Adrenal gland (tissue), 9 donors: ENCODE measurements at regions not wholly inside any gene's neighbourhood (a gene's known extent, or its start where the extent isn't known, plus 50 kb on each side); places are given as distances from the start of the nearest gene placed in this dataset.
"Not testable (repeated sequence)": the region's sequence is repeated elsewhere in the genome, so short reads cannot be mapped to it uniquely, and the experiment has no call there.

Experiments used
- DNase-seq, 7 donors: peaks; one replicate each; pipeline ENCODE4 v3.0.0-alpha.2; 2019 to 2020
- H3K27ac ChIP-seq, 5 donors: fragments of 200-600 bp; sonication (generic) in 4 of 5; 1 replicate in 3 of 5; 2 replicates in 2 of 5; pipeline versions ENCODE4 v1.5.1 to v1.8.0; 2016 to 2020; ENCODE audit warnings: mild to moderate bottlenecking in 1 of 5
- H3K27me3 ChIP-seq: fragments of 200-600 bp; 2 replicates; pipeline ENCODE4 v1.8.0; 2021
- H3K36me3 ChIP-seq, 2 donors: fragments of 200-600 bp; replicated peaks in 1 of 2; 1 replicate in 1 of 2; 2 replicates in 1 of 2; pipeline versions ENCODE4 v1.5.1 to v1.8.0; 2018 to 2022
- H3K4me1 ChIP-seq, 2 donors: fragments of 200-600 bp; replicated peaks in 1 of 2; 1 replicate in 1 of 2; 2 replicates in 1 of 2; pipeline versions ENCODE4 v1.5.1 to v1.8.0; 2018 to 2021
- H3K4me3 ChIP-seq, 4 donors: fragments of 200-600 bp; sonication (generic) in 3 of 4; one replicate each; pipeline ENCODE4 v1.5.1; 2016 to 2018
- H3K9me3 ChIP-seq, 3 donors: fragments of 200-600 bp; sonication (generic) in 1 of 3; replicated peaks in 1 of 3; 1 replicate in 2 of 3; 2 replicates in 1 of 3; pipeline versions ENCODE4 v1.5.1 to v1.8.0; 2016 to 2021
- CTCF ChIP-seq, 6 experiments: fragments of 450-650 bp in 4 of 6; fragments of 200-600 bp in 2 of 6; sonication (generic) in 1 of 6; IDR thresholded peaks; 1 replicate in 5 of 6; 2 replicates in 1 of 6; pipeline versions ENCODE4 v1.5.1 to v1.8.0; 2016 to 2021; ENCODE audit warnings: antibody characterized with exemption in 6 of 6, mild to moderate bottlenecking in 2 of 6, moderate library complexity in 1 of 6
- POLR2A ChIP-seq, 2 donors: fragments of 450-650 bp; IDR thresholded peaks; one replicate each; pipeline ENCODE4 v1.6.1; 2017; ENCODE audit warnings: antibody characterized with exemption in 2 of 2, mild to moderate bottlenecking in 2 of 2, moderate library complexity in 1 of 2
- WGBS, 4 donors: extraction: QIAGEN DNeasy Blood & Tissue Kit in 2 of 4; methylation state at CpG; one replicate each; pipeline versions ENCODE4 v1.1.5 to v1.1.7; 2013 to 2017; 5-methylcytosine and 5-hydroxymethylcytosine counted together
- intact Hi-C, 2 donors: fragments of 100-400 bp; cut with DNase I; formaldehyde crosslinking; loops; one replicate each; pipeline versions ENCODE4 v1.14.1 to v1.15.0; 2022 to 2023
- donor health status: healthy with polysubstance abuse.
- donor health status: Bipolar disorder and iron deficiency.
- donor health status: DM: yes; HTN: yes; CAD: no.
- donor health status: DM: no; HTN: no; CAD: no.
- donor health status: DM: no; HTN: no; CAD: no.

- no peak overlapping the region for H3K4me3 ChIP-seq
- no peaks in the 10 kb centered on the region for H3K36me3 ChIP-seq
- H3K27ac ChIP-seq = no peak overlapping the region
- peaks cover 0 to 8% of the 10 kb centered on the region in 2 donors for H3K4me1 ChIP-seq
- TF ChIP-seq CTCF (IDR thresholded peaks at IDR 0.05) = no peak
- no peak for TF ChIP-seq POLR2A (IDR thresholded peaks at IDR 0.05)
- intact Hi-C loops = no loop called here
- no peak for DNase-seq
- H3K27me3 ChIP-seq = no peaks in the 10 kb centered on the region
- WGBS, 4 donors = 68 to 74% (median 71%) methylated on average over 3 of the region's 3 CpGs
- H3K9me3 ChIP-seq = no peaks in the 10 kb centered on the region
Measured at GRCh38 chr17:77836557-77837041, 121.9 kb upstream of the TNRC6C start.

GRCh38 chr17:77837072-77837471 is 121.4 kb upstream of the TNRC6C start:
- intact Hi-C loops, H3K4me1 ChIP-seq, H3K36me3 ChIP-seq, H3K27me3 ChIP-seq, DNase-seq, H3K9me3 ChIP-seq, H3K4me3 ChIP-seq, H3K27ac ChIP-seq: not testable (repeated sequence)
- 94 to 100% (median 97%) methylated on average over 5 of the region's 5 CpGs for WGBS, 4 donors

- TF ChIP-seq POLR2A (IDR thresholded peaks at IDR 0.05) (no peak), CTCF (IDR thresholded peaks at IDR 0.05) (no peak)
- 75 to 97% (median 90%) methylated on average over 5 to 9 of the region's 9 CpGs for WGBS, 4 donors
- Histone ChIP-seq H3K9me3 (no peaks in the 10 kb centered on the region), H3K27ac (no peak overlapping the region), H3K4me3 (no peak overlapping the region), H3K27me3 (no peaks in the 10 kb centered on the region), H3K36me3 (no peaks in the 10 kb centered on the region), H3K4me1 (peaks cover 0 to 8% of the 10 kb centered on the region in 2 donors)
- no peak for DNase-seq
- intact Hi-C loops = no loop called here
Measured at GRCh38 chr17:77837917-77838316, 120.6 kb upstream of the TNRC6C start.

GRCh38 chr17:77838748-77839697 is 119.5 kb upstream of the TNRC6C start:
- Histone ChIP-seq H3K27me3 (no peaks in the 10 kb centered on the region), H3K36me3 (no peaks in the 10 kb centered on the region), H3K4me3 (no peak overlapping the region), H3K4me1 (peaks cover 0 to 8% of the 10 kb centered on the region in 2 donors), H3K9me3 (no peaks in the 10 kb centered on the region), H3K27ac (no peak overlapping the region)
- DNase-seq = no peak
- intact Hi-C loops = no loop called here
- TF ChIP-seq POLR2A (IDR thresholded peaks at IDR 0.05) (no peak), CTCF (IDR thresholded peaks at IDR 0.05) (no peak)
- 87 to 92% (median 91%) methylated on average over 23 of the region's 23 CpGs for WGBS, 4 donors
